ENCODE measurements at regions not wholly inside any gene's neighbourhood (a gene's known extent, or its start where the extent isn't known, plus 50 kb on each side); places are given as distances from the start of the nearest gene placed in this dataset.

DNA sequence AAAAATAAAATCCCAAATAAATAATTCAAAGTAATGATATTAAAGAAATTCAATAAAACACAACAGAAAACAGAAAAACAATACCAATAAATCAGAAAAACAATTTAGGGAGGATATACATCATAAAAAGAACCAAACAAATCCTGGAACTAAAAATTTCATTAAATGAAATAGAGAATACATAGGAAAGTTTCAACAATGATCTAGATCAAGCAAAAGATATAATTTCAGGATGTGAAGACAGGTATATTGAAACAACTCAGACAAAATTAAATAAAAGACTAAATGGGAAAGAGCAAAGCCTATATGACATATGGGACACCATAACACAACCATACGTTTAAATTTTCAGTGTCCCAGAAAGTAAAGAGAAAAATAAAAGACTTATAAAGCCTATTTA lies 85.1 kb upstream of the GHR start:
- Histone ChIP-seq H3K9ac (ENCODE audit: control insufficient read depth, extremely low read depth, insufficient read depth, low read length) (no peak overlapping the region), H3K36me3 (ENCODE audit: control insufficient read depth in 2 of 2, extremely low read depth in 1 of 2, insufficient read depth in 2 of 2, low read length in 2 of 2) (no peaks in the 10 kb centered on the region), H2AFZ (ENCODE audit: control insufficient read depth, low read length) (no peak overlapping the region), H3K9me1 (ENCODE audit: control insufficient read depth, extremely low read depth, insufficient read depth, low read length) (no peaks in the 10 kb centered on the region), H3K9me3 (ENCODE audit: control insufficient read depth, low read depth, low read length) (no peaks in the 10 kb centered on the region), H3K4me3 (ENCODE audit: control insufficient read depth in 2 of 3, extremely low read depth in 1 of 3, insufficient read depth in 2 of 3, low read depth in 1 of 3, low read length in 3 of 3) (no peak overlapping the region), H3K4me2 (ENCODE audit: control insufficient read depth, extremely low read depth, insufficient read depth, low read depth, low read length) (no peak overlapping the region), H3K4me1 (ENCODE audit: control insufficient read depth, extremely low read depth, insufficient read depth, low read length) (no peaks in the 10 kb centered on the region), H3K79me2 (ENCODE audit: control insufficient read depth, insufficient read depth, low read length) (no peaks in the 10 kb centered on the region), H3K27ac (ENCODE audit: control insufficient read depth, insufficient read depth, low read length) (no peak overlapping the region), H3K27me3 (ENCODE audit: control insufficient read depth, extremely low read depth, insufficient read depth, low read length) (no peaks in the 10 kb centered on the region), H4K20me1 (ENCODE audit: control insufficient read depth, extremely low read depth, insufficient read depth, low read length) (no peaks in the 10 kb centered on the region)
- FAIRE-seq (no peak), DNase-seq (ENCODE audit: low read depth, low spot score) (no peak)
- TF ChIP-seq EZH2 (IDR thresholded peaks at IDR 0.05; ENCODE audit: low read length), result no peak
- TF ChIP-seq, protein P1, sequence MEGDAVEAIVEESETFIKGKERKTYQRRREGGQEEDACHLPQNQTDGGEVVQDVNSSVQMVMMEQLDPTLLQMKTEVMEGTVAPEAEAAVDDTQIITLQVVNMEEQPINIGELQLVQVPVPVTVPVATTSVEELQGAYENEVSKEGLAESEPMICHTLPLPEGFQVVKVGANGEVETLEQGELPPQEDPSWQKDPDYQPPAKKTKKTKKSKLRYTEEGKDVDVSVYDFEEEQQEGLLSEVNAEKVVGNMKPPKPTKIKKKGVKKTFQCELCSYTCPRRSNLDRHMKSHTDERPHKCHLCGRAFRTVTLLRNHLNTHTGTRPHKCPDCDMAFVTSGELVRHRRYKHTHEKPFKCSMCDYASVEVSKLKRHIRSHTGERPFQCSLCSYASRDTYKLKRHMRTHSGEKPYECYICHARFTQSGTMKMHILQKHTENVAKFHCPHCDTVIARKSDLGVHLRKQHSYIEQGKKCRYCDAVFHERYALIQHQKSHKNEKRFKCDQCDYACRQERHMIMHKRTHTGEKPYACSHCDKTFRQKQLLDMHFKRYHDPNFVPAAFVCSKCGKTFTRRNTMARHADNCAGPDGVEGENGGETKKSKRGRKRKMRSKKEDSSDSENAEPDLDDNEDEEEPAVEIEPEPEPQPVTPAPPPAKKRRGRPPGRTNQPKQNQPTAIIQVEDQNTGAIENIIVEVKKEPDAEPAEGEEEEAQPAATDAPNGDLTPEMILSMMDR (optimal IDR thresholded peaks at IDR 0.05 in 1 of 3, IDR thresholded peaks at IDR 0.05 in 1 of 3, conservative IDR thresholded peaks at IDR 0.05 in 1 of 3; ENCODE audit: extremely low read depth in 1 of 3, insufficient read depth in 2 of 3, low read length in 3 of 3), result no peak
- dilution Hi-C loops (cut with MboI; ENCODE audit: extremely low pct_ligation_motif_present, low sequenced_read_pairs), result no loop called here

DNA sequence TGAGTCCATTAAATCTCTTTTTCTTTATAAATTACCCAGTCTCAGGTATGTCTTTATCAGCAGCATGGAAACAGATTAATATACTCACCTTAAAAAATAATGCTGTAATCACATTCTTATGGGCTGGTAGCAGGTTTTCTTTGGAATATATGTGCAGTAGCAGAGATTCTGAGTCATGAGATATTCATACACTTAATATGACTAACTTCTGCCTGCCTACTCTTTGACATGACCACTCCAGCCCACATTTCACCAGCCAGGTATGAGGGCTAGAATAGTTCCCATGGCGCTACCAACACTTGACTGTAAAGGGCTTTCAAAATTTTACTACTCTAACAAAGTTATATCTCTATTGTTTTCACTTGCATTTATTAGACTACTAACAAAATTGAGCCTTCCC lies 74.1 kb upstream of the GHR start:
- dilution Hi-C loops (cut with MboI; ENCODE audit: extremely low pct_ligation_motif_present, low sequenced_read_pairs), result no loop called here
- no peak for DNase-seq (ENCODE audit: low read depth, low spot score)
- TF ChIP-seq, protein P1 (optimal IDR thresholded peaks at IDR 0.05 in 1 of 3, IDR thresholded peaks at IDR 0.05 in 1 of 3, conservative IDR thresholded peaks at IDR 0.05 in 1 of 3; ENCODE audit: extremely low read depth in 1 of 3, insufficient read depth in 2 of 3, low read length in 3 of 3), result no peak
- no peak for TF ChIP-seq EZH2 (IDR thresholded peaks at IDR 0.05; ENCODE audit: low read length)
- H3K79me2 ChIP-seq (ENCODE audit: control insufficient read depth, insufficient read depth, low read length), result no peaks in the 10 kb centered on the region
- no peaks in the 10 kb centered on the region for H3K36me3 ChIP-seq (ENCODE audit: control insufficient read depth in 2 of 2, extremely low read depth in 1 of 2, insufficient read depth in 2 of 2, low read length in 2 of 2)
- FAIRE-seq, result no peak
- no peaks in the 10 kb centered on the region for H3K9me3 ChIP-seq (ENCODE audit: control insufficient read depth, low read depth, low read length)
- no peaks in the 10 kb centered on the region for H3K9me1 ChIP-seq (ENCODE audit: control insufficient read depth, extremely low read depth, insufficient read depth, low read length)
- no peak overlapping the region for H2AFZ ChIP-seq (ENCODE audit: control insufficient read depth, low read length)
- no peak overlapping the region for H3K9ac ChIP-seq (ENCODE audit: control insufficient read depth, extremely low read depth, insufficient read depth, low read length)
- H4K20me1 ChIP-seq (ENCODE audit: control insufficient read depth, extremely low read depth, insufficient read depth, low read length), result no peaks in the 10 kb centered on the region
- no peaks in the 10 kb centered on the region for H3K27me3 ChIP-seq (ENCODE audit: control insufficient read depth, extremely low read depth, insufficient read depth, low read length)
- no peak overlapping the region for H3K4me2 ChIP-seq (ENCODE audit: control insufficient read depth, extremely low read depth, insufficient read depth, low read depth, low read length)
- no peak overlapping the region for H3K27ac ChIP-seq (ENCODE audit: control insufficient read depth, insufficient read depth, low read length)
- H3K4me3 ChIP-seq (ENCODE audit: control insufficient read depth in 2 of 3, extremely low read depth in 1 of 3, insufficient read depth in 2 of 3, low read depth in 1 of 3, low read length in 3 of 3), result no peak overlapping the region
- H3K4me1 ChIP-seq (ENCODE audit: control insufficient read depth, extremely low read depth, insufficient read depth, low read length), result no peaks in the 10 kb centered on the region
